Activated CD4-positive, alpha-beta memory T cell treated with anti-CD3 and anti-CD28 coated beads for 36 hours (primary cell): ENCODE measurements at regions not wholly inside any gene's neighbourhood (a gene's known extent, or its start where the extent isn't known, plus 50 kb on each side); places are given as distances from the start of the nearest gene placed in this dataset.
"Not testable (repeated sequence)": the region's sequence is repeated elsewhere in the genome, so short reads cannot be mapped to it uniquely, and the experiment has no call there.

Experiments
- CTCF ChIA-PET: fragments of 350-600 bp; sonication (Branson Sonifier 250); formaldehyde crosslinking; loops from one replicate; lab custom pipeline; 2021; ENCODE audit warnings: antibody characterized with exemption, inconsistent platforms; lab: Charles Lee
- POLR2A ChIA-PET: fragments of 350-600 bp; sonication (Branson Sonifier 250); formaldehyde crosslinking; loops from one replicate; lab custom pipeline; 2021; ENCODE audit warnings: antibody characterized with exemption; lab: Charles Lee
- DNase-seq: peaks from one replicate; pipeline ENCODE4 v3.0.0-alpha.2; 2020
- H3K27ac Mint-ChIP-seq: one replicate; pipeline ENCODE4 v1.8.0; 2021; ENCODE audit warnings: mixed read lengths
- H3K27me3 Mint-ChIP-seq: one replicate; pipeline ENCODE4 v1.8.0; 2021; ENCODE audit warnings: mixed read lengths
- H3K36me3 Mint-ChIP-seq: one replicate; pipeline ENCODE4 v1.8.0; 2021; ENCODE audit warnings: mixed read lengths
- H3K4me1 Mint-ChIP-seq: one replicate; pipeline ENCODE4 v1.8.0; 2021; ENCODE audit warnings: low read depth, mixed read lengths
- H3K4me3 Mint-ChIP-seq: one replicate; pipeline ENCODE4 v1.8.0; 2021; ENCODE audit warnings: mild to moderate bottlenecking, mixed read lengths
- H3K9me3 Mint-ChIP-seq: one replicate; pipeline ENCODE4 v1.8.0; 2021; ENCODE audit warnings: mixed read lengths
- intact Hi-C: fragments of 100-400 bp; cut with micrococcal nuclease; formaldehyde crosslinking; loops from one replicate; pipeline ENCODE4 v1.15.1; 2023

GRCh38 chr11:35046681-35047080, 92.3 kb upstream of the CD44 start:
- H3K9me3 Mint-ChIP-seq, result no peaks in the 10 kb centered on the region
- no peaks in the 10 kb centered on the region for H3K27me3 Mint-ChIP-seq
- no peak for DNase-seq
- H3K4me1 Mint-ChIP-seq, result peaks cover 77% of the 10 kb centered on the region
- intact Hi-C loops, result no loop called here
- H3K4me3 Mint-ChIP-seq, result no peak overlapping the region
- CTCF ChIA-PET, result interaction anchor here (1.0 to 1.4 kb wide), 4 partner anchors 11 to 117 kb away, joined by 3 to 5 read pairs (median 4); no protein-coding TSS in a partner anchor
- peak overlapping the region; percentile 70 for H3K27ac Mint-ChIP-seq
- peaks cover 6% of the 10 kb centered on the region for H3K36me3 Mint-ChIP-seq
- POLR2A ChIA-PET, result interaction anchor here (0.7 to 1.4 kb wide), 3 partner anchors 40 to 126 kb away, joined by 3 read pairs; no protein-coding TSS in a partner anchor

GRCh38 chr11:35047179-35047578, 91.8 kb upstream of the CD44 start:
- DNase-seq, result peak; percentile 35
- intact Hi-C loops, result no loop called here
- H3K27me3 Mint-ChIP-seq, result no peaks in the 10 kb centered on the region
- H3K4me3 Mint-ChIP-seq, result peak overlapping the region; percentile 20
- peaks cover 6% of the 10 kb centered on the region for H3K36me3 Mint-ChIP-seq
- ChIA-PET CTCF (interaction anchor here (0.8 to 1.4 kb wide), 8 partner anchors 11 to 190 kb away, joined by 3 to 5 read pairs (median 3); no protein-coding TSS in a partner anchor), POLR2A (interaction anchor here (0.7 to 1.4 kb wide), 3 partner anchors 40 to 126 kb away, joined by 3 read pairs; no protein-coding TSS in a partner anchor)
- H3K4me1 Mint-ChIP-seq, result peaks cover 75% of the 10 kb centered on the region
- peak overlapping the region; percentile 70 for H3K27ac Mint-ChIP-seq
- no peaks in the 10 kb centered on the region for H3K9me3 Mint-ChIP-seq

GRCh38 chr11:35047769-35048168, 91.2 kb upstream of the CD44 start:
- peaks cover 6% of the 10 kb centered on the region for H3K36me3 Mint-ChIP-seq
- H3K4me3 Mint-ChIP-seq, result no peak overlapping the region

GRCh38 chr11:35048346-35048745, 90.6 kb upstream of the CD44 start:
- CTCF ChIA-PET, intact Hi-C loops: not testable (repeated sequence)

More at GRCh38 chr11:35047769-35048168, 91.2 kb upstream of the CD44 start:
- intact Hi-C loops, result no loop called here
- no peak for DNase-seq
- H3K27me3 Mint-ChIP-seq, result no peaks in the 10 kb centered on the region
- H3K9me3 Mint-ChIP-seq, result no peaks in the 10 kb centered on the region
- POLR2A ChIA-PET, result interaction anchor here (1.4 kb wide), 1 partner anchor 41 kb away, joined by 3 read pairs; no protein-coding TSS in a partner anchor
- peaks cover 74% of the 10 kb centered on the region for H3K4me1 Mint-ChIP-seq
- H3K27ac Mint-ChIP-seq, result peak overlapping the region; percentile 26
- CTCF ChIA-PET, result interaction anchor here (0.6 to 1.4 kb wide), 9 partner anchors 8 to 190 kb away, joined by 3 to 5 read pairs (median 3); no protein-coding TSS in a partner anchor

GRCh38 chr11:35049859-35050531, 89.0 kb upstream of the CD44 start:
- H3K27ac Mint-ChIP-seq, result peak overlapping the region; percentile 36
- peak overlapping the region; percentile 7 for H3K4me3 Mint-ChIP-seq
- peaks cover 64% of the 10 kb centered on the region for H3K4me1 Mint-ChIP-seq
- POLR2A ChIA-PET, result interaction anchor here (0.6 kb wide), 1 partner anchor 48 kb away, joined by 3 read pairs; no protein-coding TSS in a partner anchor
- DNase-seq, result no peak
- peaks cover 5% of the 10 kb centered on the region for H3K36me3 Mint-ChIP-seq
- no peaks in the 10 kb centered on the region for H3K9me3 Mint-ChIP-seq
- intact Hi-C loops, result no loop called here
- no peaks in the 10 kb centered on the region for H3K27me3 Mint-ChIP-seq
- CTCF ChIA-PET, result interaction anchor here (0.9 to 1.2 kb wide), 2 partner anchors 9 to 188 kb away, joined by 3 to 5 read pairs; no protein-coding TSS in a partner anchor

More at GRCh38 chr11:35048346-35048745, 90.6 kb upstream of the CD44 start:
- Mint-ChIP-seq H3K4me1 (peaks cover 73% of the 10 kb centered on the region), H3K27ac (peak overlapping the region; percentile 26)
- H3K27me3 Mint-ChIP-seq, H3K36me3 Mint-ChIP-seq, H3K9me3 Mint-ChIP-seq, DNase-seq, POLR2A ChIA-PET, H3K4me3 Mint-ChIP-seq: not testable (repeated sequence)

- DNase-seq, result no peak
These were observed 88.4 kb upstream of the CD44 start for GRCh38 chr11:35050541-35050995.

GRCh38 chr11:35056391-35057093, 82.4 kb upstream of the CD44 start:
- no peaks in the 10 kb centered on the region for H3K27me3 Mint-ChIP-seq
- ChIA-PET POLR2A (no interaction called here), CTCF (interaction anchor here (0.8 to 1.3 kb wide), 2 partner anchors 9 to 26 kb away, joined by 3 read pairs; no protein-coding TSS in a partner anchor)
- H3K36me3 Mint-ChIP-seq, result peaks cover 9% of the 10 kb centered on the region
- no peak overlapping the region for H3K27ac Mint-ChIP-seq
- no peak for DNase-seq
- peaks cover 11% of the 10 kb centered on the region for H3K9me3 Mint-ChIP-seq
- H3K4me3 Mint-ChIP-seq, result no peak overlapping the region
- H3K4me1 Mint-ChIP-seq, result peaks cover 39% of the 10 kb centered on the region
- intact Hi-C loops, result loop anchor here (1.0 kb wide), 1 partner anchor 11 kb away; no protein-coding TSS in a partner anchor

More at GRCh38 chr11:35050541-35050995, 88.4 kb upstream of the CD44 start:
- H3K4me1 Mint-ChIP-seq, result peaks cover 58% of the 10 kb centered on the region
- ChIA-PET CTCF (interaction anchor here (0.9 to 1.2 kb wide), 2 partner anchors 9 to 187 kb away, joined by 3 to 5 read pairs; no protein-coding TSS in a partner anchor), POLR2A (interaction anchor here (0.6 kb wide), 1 partner anchor 48 kb away, joined by 3 read pairs; no protein-coding TSS in a partner anchor)
- H3K27me3 Mint-ChIP-seq, result no peaks in the 10 kb centered on the region
- H3K4me3 Mint-ChIP-seq, result peak overlapping the region; percentile 7
- H3K36me3 Mint-ChIP-seq, result peaks cover 7% of the 10 kb centered on the region
- H3K9me3 Mint-ChIP-seq, result peaks cover 5% of the 10 kb centered on the region
- peak overlapping the region; percentile 36 for H3K27ac Mint-ChIP-seq
- intact Hi-C loops, result no loop called here

- H3K4me3 Mint-ChIP-seq, result no peak overlapping the region
- no peaks in the 10 kb centered on the region for H3K27me3 Mint-ChIP-seq
- H3K4me1 Mint-ChIP-seq, result peaks cover 28% of the 10 kb centered on the region
- ChIA-PET CTCF (interaction anchor here (1.0 to 1.5 kb wide), 2 partner anchors 8 to 11 kb away, joined by 3 to 5 read pairs; no protein-coding TSS in a partner anchor), POLR2A (interaction anchor here (0.9 kb wide), 1 partner anchor 88 kb away, joined by 3 read pairs; no protein-coding TSS in a partner anchor)
- intact Hi-C loops, result loop anchor here (1.0 kb wide), 1 partner anchor 9 kb away; no protein-coding TSS in a partner anchor
- H3K27ac Mint-ChIP-seq, result no peak overlapping the region
- DNase-seq, result no peak
- peaks cover 9% of the 10 kb centered on the region for H3K36me3 Mint-ChIP-seq
- H3K9me3 Mint-ChIP-seq, result peaks cover 11% of the 10 kb centered on the region
These were observed 80.9 kb upstream of the CD44 start for GRCh38 chr11:35057926-35058668.

GRCh38 chr11:35058669-35059434, 80.1 kb upstream of the CD44 start:
- Mint-ChIP-seq H3K27me3 (no peaks in the 10 kb centered on the region), H3K4me1 (peaks cover 28% of the 10 kb centered on the region), H3K4me3 (no peak overlapping the region), H3K9me3 (peaks cover 11% of the 10 kb centered on the region), H3K27ac (no peak overlapping the region), H3K36me3 (peaks cover 9% of the 10 kb centered on the region)
- DNase-seq, result no peak
- ChIA-PET CTCF (interaction anchor here (1.0 to 1.5 kb wide), 2 partner anchors 7 to 12 kb away, joined by 3 to 5 read pairs; no protein-coding TSS in a partner anchor), POLR2A (interaction anchor here (0.9 kb wide), 1 partner anchor 87 kb away, joined by 3 read pairs; no protein-coding TSS in a partner anchor)
- intact Hi-C loops, result no loop called here

GRCh38 chr11:35061516-35062440, 77.2 kb upstream of the CD44 start:
- DNase-seq, result no peak
- Mint-ChIP-seq H3K4me3 (no peak overlapping the region), H3K27ac (no peak overlapping the region), H3K9me3 (no peaks in the 10 kb centered on the region), H3K27me3 (no peaks in the 10 kb centered on the region), H3K4me1 (peaks cover 37% of the 10 kb centered on the region), H3K36me3 (peaks cover 2% of the 10 kb centered on the region)
- ChIA-PET POLR2A (no interaction called here), CTCF (interaction anchor here (0.6 kb wide), 1 partner anchor 54 kb away, joined by 3 read pairs; no protein-coding TSS in a partner anchor)
- intact Hi-C loops, result no loop called here
